8988T (cell line): ENCODE measurements at regions not wholly inside any gene's neighbourhood (a gene's known extent, or its start where the extent isn't known, plus 50 kb on each side); places are given as distances from the start of the nearest gene placed in this dataset.

Source experiments
- DNase-seq: peaks from one replicate; pipeline ENCODE4 v3.0.0; 2011

DNA sequence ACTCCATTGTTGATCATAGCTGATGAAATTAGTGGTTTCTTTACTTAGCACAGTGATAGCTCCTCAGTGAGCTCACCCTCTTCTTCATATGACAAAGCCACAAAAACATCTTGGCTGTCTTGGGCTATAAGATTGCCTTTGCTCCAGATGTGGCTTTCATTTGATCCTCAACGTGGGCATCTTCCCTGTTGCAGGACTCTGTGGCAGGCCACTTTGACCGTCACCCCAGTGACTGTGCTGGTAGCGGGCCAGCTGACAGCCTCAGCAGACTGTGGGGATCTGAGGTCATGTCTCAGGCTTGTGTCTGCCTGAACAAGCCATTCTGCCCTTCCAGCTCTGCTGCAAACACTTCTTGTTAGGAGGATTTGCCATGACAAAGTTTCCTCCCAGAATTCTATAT, 422.2 kb downstream of the NR2F1-AS1 start:
- DNase-seq, result no peak

DNA sequence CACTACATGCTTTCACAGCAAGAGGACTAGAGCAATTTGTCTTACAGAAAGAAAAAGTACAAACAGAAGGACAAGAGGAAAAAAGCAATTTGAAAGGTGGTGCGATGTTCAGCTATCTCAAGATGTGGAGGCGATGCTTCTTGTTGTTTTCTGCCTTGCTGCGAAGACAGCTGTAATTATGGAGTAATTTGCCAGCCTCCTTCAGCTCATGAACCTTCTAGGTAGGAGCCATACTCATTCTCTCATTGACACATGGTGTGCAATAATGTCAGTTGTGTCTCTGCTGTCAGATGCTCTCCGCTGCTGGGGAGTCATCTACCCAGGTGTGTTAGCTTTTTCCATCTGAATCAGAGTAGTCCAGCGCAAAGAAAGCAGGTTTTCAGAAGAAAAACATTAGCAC, 424.5 kb downstream of the NR2F1-AS1 start:
- DNase-seq, result no peak

DNA sequence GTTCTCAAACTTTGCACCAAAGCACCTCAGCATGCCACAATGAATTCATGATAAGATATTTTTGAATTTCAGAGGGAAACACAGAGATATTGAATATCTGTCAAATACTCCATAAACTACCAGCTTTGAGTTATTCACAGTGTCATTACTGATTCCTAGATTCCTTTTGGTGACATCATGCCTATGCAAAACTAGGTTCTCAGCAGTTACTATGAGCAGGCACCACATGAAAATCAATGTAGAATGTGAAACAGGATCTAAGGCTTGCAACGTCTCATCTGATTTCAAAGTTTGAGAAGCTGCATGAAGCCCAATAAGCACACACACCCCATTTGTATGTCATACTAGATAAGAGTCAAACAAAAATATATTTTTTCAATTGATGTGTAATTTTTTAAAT, 426.5 kb downstream of the NR2F1-AS1 start:
- no peak for DNase-seq

DNA sequence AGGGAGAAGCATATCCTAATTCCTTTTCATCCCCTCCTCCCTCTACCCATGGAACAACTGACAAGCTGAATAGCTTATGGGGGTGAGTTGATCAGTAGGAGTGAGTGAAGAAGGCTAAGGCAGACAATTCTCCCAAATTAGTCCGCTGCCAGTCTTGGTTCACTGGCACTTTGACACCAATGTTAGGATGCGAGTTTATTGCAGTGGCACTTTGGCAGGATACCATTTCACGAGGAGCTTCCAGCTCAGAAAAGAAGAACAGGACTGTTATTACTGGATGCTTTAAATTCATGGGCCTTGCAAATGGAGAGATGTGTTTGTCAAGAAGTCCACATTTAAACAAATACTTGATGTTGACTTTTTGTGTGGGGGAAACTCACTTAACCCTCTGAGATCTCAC, 427.6 kb downstream of the NR2F1-AS1 start:
- DNase-seq, result no peak

DNA sequence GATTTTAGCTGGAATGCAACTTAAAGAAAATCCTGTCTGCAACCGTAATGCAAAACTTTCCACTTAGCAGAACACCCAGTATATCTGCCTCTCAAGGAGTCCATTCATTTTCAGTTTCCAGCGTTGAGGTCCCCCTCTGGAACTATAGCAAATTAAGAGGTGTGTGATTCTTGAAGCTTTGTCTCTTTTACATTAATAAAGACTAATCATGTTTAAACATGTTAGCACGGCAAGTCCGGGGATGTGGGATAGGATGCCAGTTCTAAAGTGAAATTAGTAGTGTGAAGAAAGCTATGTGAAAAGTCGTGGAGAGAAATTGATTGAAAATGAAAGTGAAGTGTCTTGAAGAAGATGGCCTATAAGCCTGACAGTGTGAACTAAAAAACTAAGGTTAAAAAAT, 429.1 kb downstream of the NR2F1-AS1 start:
- no peak for DNase-seq

DNA sequence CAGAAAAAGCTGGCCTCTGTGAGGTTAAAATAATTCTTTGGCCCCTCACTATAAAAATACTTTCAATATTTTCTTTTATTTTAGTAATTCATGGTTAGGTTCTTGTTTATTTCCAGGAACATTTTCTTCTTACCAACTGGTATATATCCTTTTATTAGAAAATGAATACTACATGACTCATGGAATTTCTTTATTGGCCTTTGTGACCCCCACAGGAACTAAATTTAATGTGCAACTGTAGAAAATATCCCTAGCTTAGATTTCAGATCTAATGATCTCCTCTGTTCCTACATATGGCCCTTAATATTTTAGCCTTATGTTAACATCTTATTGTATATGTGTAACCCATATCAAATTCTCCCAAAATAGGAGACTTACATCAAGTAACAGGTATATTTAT, 429.9 kb downstream of the NR2F1-AS1 start:
- no peak for DNase-seq

DNA sequence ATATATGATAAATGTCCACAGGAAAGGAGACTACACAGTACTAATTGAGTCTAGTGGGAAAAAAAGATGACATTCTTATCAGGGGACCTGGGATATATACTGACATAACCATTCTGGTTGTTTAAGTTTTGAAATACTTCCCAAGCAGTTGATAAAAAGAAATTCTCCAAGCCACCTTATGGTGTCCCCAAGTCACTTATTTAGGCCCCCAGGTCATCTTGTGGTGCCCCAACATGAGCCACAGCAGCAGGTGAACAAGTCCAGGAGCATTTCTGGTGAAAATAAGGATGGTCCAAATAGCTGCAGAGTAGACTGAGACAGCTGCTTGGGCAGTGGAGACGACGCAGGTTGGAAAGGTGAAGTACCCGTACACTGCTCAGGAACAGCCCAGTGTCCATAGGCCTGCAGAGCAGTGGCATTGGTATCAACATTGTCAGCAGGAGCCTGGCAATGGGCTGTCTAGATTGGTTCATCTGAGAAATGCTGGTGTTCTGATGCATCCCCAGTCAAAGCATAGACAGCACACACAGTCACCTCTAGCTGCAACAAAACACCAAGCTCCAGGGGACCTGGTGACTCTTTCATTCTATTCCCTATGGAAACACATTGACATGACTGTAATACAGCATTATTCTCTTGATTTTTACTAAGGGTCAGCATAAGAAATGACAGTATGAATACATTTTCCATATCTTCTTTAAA, 430.6 kb downstream of the NR2F1-AS1 start:
- DNase-seq, result no peak

DNA sequence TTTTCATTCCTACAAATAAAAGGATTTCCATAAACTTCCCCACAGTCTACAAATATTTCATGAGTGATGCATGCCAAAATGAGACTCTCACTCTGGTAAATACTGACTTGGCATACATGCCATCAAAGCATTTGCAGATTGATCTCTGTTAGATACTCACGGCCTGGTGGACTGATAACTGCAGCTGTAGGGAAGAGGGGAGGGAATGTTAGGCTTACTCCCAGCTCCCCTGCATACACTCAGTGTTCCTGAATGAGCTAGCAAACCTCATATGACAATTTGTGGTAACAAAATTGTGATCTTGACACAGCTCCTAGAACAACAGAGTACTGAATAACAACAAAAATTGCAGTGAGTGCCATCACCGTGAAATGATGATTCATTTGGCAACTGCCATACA, 435.3 kb downstream of the NR2F1-AS1 start:
- no peak for DNase-seq

DNA sequence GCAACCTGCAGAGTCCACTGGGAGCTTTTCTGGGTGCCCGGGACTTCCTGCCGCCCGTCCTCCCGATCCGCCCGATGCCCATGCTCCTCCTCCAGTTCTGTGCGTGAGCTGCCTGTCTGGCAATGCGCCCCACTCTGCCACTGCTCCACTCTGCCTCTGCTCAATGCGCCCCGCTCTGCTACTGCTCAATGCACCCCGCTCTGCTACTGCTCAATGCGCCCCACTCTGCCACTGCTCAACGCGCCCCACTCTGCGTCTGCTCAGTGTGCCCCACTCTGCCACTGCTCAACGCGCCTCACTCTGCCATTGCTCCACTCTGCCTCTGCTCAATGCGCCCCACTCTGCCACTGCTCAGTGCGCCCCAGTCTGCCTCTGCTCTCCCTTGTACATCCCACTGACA, 436.0 kb downstream of the NR2F1-AS1 start:
- no peak for DNase-seq

DNA sequence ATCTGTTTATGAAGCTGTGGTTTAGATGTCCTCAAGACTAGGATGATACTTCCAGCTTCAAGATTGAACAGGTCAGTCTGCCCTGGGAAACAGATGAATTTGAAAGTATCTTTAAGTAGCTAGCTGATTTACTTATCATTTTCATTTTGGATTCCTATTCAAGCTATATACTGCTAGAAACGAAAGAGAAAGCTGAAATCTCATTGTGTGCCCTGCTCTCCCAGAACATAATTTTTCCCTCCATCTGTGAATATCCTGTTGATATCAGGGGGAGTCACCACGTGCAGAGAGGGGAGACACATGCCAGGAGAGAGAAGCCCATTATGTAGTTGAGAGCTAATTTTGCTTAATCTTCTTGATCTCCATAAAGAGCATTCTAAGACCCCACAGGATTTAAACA, 439.1 kb downstream of the NR2F1-AS1 start:
- DNase-seq, result no peak

DNA sequence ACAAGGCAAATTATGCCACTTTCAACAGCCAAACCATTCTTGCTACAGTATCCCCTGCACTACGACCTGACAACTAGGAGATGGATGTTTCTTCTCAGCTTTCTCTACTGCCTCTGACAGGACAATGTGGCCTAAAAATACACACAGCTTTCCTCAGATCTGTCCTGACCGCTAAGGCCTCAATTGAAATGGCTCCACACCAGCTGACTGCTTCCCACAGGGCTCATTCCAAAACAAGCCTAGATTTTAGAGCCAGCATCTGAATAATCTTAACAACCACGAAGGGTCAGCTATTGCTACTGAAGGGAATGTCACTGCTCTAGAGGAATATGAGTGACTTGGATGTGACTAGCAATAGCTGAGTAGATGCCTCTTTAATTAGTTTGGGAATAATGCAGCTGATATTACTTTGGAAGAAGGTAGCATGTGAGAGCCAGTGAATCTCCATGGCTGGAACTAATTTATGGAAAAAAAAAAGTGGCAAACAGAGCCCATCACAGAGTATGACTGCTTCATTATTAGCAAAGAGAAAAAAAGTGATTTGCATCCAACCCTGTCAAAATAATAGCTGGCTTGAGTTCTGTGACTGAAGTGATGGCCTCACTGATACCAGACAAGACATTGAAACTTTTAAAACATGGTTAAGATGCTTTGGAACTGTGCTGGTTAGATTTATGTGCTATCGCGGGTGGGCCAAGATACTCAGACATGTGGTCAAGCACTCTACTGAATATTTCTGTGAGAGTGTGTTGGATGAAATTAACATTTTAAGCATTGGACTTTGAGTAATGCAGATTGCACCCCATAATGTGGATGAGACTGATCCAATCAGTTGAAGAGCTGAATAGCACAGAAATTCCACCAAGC, 450.2 kb downstream of the NR2F1-AS1 start:
- no peak for DNase-seq

DNA sequence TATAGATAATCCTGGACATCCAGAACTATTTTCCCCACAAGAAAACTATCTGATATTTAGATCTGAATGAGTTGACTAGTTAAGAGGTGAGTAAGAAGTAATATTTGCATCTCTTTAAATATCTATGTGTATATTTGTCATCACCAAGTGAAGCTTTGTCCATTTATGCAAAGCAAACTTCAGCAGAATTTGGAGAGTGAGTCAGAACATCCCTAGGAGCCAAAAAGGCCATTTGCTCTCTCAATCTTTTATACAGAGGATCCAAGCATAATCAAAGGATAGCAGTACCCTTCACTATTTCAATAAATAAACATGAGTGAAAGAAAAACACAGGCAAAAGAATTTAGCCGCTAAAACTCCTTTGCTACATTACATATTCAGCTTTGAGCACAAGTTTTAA, 454.4 kb downstream of the NR2F1-AS1 start:
- DNase-seq, result no peak

DNA sequence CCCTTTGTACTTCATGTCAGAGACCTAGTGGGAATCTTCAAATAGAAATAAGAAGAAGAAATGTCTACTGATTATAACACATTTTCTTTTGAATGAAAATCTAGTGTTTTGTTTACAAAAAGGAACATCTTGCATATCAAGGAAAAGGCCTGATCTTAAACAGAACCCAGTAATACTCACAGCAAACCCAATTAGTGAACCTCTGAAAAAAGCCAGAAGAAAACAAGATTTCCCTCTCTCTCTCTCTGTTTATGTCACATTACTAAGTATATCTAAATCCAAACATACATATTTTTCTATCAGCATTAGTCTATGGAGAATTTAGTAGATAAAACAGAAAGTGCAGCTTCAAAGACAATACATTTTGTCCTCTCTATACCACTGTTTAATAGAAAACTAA, 457.9 kb downstream of the NR2F1-AS1 start:
- no peak for DNase-seq

DNA sequence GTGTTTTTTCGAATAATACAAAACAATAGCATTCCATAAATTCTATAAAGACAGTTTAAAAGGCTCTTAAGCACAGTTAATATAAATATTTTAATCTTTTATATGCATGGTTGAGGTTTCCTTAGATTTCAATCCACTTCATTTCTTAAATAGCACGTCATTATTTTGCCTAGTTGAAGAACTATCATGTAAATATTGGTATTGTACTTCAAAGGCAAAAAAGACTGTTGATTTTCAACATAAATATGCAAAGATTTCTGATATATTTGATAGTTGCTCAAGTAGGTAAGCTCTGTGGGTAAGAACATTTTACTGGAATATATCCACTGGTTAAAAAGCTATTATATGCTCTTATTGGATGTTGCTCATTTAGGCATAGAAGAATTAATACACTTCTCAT, 458.6 kb downstream of the NR2F1-AS1 start:
- no peak for DNase-seq

DNA sequence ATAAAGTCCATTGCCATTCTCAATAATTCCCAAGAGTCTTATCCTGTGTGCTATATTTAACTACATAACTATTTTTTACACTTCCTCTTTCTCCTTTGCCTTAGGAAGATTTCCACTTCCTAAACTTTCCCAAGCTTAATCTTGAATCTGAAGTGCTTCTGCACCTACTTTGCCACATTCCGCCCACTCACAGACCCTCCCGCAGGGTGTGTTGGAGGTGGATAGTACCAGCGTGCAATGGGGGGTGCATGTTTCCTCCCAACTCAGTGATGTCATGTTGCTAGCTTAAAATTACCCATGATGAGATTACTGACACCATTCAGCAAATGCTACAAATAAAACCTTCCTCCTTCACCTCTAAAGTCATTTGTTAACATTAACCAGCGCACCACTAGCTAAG, 460.2 kb downstream of the NR2F1-AS1 start:
- no peak for DNase-seq

DNA sequence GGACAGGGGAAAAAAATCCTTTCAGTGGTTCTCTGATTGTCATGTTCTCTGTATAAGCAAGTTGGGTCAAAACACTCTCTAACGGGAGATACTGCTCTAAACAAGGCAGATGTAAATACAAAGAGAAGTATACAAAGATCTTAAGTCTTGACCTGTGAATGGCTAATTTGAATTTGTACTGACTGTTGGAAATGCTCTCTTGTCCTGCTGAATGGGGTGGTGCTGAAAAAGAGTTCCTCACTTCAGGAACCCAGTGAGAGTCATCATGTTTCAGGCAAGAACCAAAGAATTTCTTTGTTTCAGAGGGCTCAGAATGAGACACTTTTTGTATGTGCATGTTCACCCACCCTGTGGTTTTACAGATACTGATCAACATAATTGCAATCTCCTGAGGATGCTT, 461.0 kb downstream of the NR2F1-AS1 start:
- DNase-seq, result no peak

DNA sequence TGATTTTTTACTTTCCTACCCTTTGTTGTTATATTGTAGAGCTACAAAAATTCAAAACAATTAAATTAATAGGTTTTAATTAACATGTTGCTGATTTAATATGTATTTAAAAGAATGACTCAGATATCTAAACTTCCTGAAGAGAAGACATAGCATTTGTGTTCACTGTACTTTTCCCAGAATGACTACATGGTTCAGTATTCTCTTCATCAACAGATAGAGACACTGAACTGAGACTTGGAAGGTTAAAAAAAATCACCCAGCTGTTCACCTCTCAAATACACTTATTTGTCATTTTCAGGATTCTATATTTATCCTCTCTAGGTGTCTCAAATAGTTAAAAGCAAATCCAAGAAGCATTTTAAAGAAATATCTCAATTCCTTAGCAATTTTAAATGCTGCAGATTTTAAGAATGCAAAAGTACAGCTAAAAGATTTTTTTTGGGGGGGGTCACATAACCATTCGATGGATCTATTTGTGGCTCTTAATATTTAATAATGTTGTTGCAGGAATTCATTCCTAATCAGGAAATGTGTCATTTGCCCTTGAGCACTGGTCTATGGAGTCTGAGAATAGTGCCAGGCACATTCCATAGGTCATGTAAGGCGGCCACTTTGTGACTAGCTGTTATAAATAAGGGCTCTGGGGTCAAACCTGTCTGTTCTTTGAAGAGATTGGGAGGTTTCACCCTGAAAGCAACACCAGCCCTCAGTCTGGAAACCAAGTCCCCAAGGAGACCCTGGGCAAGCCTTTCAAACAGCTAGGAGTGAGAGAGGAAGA, 463.1 kb downstream of the NR2F1-AS1 start:
- no peak for DNase-seq

DNA sequence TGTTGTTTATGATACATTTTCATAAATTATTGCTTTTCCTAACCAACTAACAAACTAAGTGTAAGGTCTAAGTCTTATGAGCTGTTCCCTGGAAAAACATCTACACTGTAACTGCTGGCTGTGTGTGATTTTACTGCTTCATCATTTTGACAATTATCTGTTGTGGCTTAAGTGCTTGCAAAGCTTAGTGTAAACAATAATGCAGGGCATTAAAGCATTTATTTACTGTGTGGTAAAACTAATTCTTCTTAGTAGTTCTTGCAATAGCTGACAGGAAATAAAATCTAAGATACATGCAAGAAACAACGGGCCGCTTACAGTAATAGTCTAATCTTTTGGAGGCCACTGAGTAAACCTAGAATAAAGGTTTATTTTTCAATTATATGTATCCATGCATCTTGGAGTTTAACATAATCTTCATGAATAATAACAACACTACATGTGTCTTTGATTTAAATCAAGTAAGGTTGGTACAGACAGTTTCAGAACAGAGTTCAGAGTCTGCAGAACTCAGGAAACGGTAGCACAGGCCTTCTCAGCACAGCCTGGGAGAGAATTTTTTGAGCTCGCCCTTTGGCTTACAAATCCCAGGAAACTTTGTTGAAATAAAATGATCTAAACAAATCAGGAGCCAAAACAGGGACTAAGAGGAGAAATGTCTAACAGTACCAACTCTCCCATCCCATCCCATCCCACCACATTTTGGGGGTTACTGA, 473.1 kb downstream of the NR2F1-AS1 start:
- DNase-seq, result no peak

DNA sequence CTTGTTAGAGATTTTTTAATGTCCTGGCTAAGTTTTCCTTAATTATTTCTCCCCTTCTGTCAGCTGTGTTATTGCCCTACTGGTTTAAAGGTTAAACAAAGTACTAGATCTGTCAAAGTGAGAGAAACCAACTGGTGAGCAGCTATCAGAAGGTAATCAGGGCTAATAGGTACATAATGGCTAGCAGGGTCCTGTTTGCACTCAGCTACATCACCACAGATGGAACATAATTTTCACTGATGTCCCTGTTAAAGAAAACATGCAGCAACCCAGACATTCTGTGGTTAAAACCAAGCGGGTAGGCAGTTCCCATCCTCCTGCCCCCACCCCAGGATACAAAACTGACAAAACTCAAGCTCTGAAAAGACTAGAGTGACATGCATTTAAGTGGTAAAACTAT, 473.9 kb downstream of the NR2F1-AS1 start:
- no peak for DNase-seq

DNA sequence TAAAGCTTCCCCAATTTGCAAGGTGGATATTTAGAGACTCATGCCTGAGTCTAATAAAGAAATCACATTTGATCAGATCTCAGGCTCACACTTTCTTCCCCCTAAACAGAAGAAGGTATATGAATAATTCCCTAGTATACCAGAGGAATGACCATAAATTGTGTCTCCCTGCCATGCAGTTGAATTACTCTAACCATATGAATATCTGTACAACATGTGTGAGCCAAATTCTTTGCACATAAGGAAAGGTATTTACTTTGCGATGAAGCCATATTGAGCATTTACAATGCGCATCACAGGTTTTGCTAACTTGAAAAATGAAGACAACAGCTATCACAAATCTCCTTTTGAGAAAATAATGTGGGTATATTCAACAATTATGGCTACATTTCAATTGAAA, 479.4 kb downstream of the NR2F1-AS1 start:
- DNase-seq, result no peak

DNA sequence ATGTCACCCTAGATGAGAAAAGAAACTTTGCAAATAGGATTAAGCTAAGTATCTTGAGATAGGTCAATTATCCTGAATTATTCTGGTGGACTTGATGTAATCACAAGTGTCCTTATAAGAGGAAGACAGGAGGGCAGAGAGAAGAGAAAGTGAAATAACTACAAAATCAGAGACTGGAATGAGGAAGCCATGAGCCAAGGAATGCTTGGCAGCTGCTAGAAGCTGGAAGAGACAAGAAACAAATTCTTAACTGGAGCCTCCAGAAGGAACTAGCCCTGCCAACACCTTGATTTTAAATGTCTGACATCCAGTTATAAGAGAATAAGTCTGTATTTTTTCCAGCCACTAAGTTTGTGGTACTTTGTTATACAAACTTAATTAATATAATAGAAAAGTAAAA, 480.0 kb downstream of the NR2F1-AS1 start:
- DNase-seq, result no peak

DNA sequence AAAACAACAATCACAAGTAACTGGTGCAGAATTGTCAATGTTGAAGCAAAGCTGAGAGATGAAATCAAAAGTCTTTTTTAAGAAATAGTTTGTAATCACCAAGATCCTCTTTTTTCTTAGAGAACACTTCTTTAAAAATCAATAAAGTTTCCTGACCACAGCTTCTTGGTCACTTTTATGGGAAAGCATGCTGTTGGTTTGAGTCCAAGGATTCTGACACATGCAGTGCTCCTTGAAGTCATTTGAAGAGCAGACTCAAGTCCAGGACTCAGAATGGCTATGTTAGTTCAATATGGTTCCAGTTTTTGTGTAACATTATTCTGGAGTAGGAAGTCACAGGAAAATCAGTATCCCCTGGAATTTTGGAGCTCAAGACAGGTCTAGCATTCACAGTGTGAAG, 480.6 kb downstream of the NR2F1-AS1 start:
- DNase-seq, result no peak

DNA sequence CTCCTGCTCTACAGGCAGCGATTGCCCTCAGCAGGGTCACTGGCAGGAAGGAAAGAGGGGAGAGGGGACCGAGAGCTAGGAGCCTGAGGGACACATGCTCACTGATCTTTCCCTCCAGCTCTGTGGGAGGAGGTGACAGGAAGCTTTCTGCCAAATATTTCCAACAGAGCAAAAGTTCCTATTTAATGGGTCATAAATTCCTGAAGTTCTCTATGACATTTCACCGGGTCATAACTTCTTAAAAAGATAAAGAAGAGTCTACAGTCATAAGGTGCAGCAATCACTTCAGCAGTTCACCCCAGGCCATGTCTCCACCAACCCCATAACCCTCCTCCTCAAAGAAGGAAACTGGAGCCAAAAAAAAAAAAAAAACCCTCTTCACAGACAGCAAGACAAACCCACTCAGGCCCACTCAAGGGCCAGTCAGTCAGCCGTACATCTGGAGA, 481.1 kb downstream of the NR2F1-AS1 start:
- DNase-seq, result no peak
